ENCODE measurements at regions not wholly inside any gene's neighbourhood (a gene's known extent, or its start where the extent isn't known, plus 50 kb on each side); places are given as distances from the start of the nearest gene placed in this dataset.

GRCh38 chr1:58884706-58885661, 101.1 kb upstream of the JUN start:
- TF ChIP-seq REST (IDR thresholded peaks at IDR 0.05; ENCODE audit: insufficient read depth in 1 of 2, low read depth in 2 of 2, low read length in 1 of 2) (no peak; a peak in 1 of 4 replicates), CTCF (IDR thresholded peaks at IDR 0.05) (no peak), SIN3A (IDR thresholded peaks at IDR 0.05; ENCODE audit: borderline replicate concordance, insufficient read depth, low read depth, low read length) (no peak)
